ENCODE measurements at regions not wholly inside any gene's neighbourhood (a gene's known extent, or its start where the extent isn't known, plus 50 kb on each side); places are given as distances from the start of the nearest gene placed in this dataset.

GRCh38 chr13:72384186-72384823, 343.1 kb downstream of the MZT1 start:
- no peak overlapping the region for H3K4me3 ChIP-seq

GRCh38 chr13:72383646-72384045, 343.8 kb downstream of the MZT1 start:
- H3K9ac ChIP-seq (ENCODE audit: insufficient read depth in 1 of 2, low read length in 2 of 2), result no peak overlapping the region
- no peak overlapping the region for H3K27ac ChIP-seq (ENCODE audit: low read depth in 1 of 2, low read length in 1 of 2)
- H3K27me3 ChIP-seq (ENCODE audit: control insufficient read depth in 3 of 3, insufficient read depth in 3 of 3, low read length in 2 of 3), result no peaks in the 10 kb centered on the region
- no peak for ATAC-seq (ENCODE audit: insufficient read depth, low FRiP score)
- H3K36me3 ChIP-seq (ENCODE audit: control insufficient read depth in 4 of 4, insufficient read depth in 4 of 4, low read length in 4 of 4), result no peaks in the 10 kb centered on the region
- no peak overlapping the region for H3K4me3 ChIP-seq
- no peak for DNase-seq
- no peaks in the 10 kb centered on the region for H3K9me3 ChIP-seq (ENCODE audit: control insufficient read depth in 4 of 4, insufficient read depth in 3 of 4, low read length in 3 of 4)
- no peak for TF ChIP-seq CTCF (IDR thresholded peaks at IDR 0.05; ENCODE audit: control extremely low read depth, extremely low read depth)
- H3K4me1 ChIP-seq (ENCODE audit: control insufficient read depth in 5 of 5, insufficient read depth in 5 of 5, low read length in 5 of 5), result no peaks in the 10 kb centered on the region

More at GRCh38 chr13:72384186-72384823, 343.1 kb downstream of the MZT1 start:
- Histone ChIP-seq H3K9me3 (ENCODE audit: control insufficient read depth in 4 of 4, insufficient read depth in 3 of 4, low read length in 3 of 4) (no peaks in the 10 kb centered on the region), H3K9ac (ENCODE audit: insufficient read depth in 1 of 2, low read length in 2 of 2) (no peak overlapping the region), H3K36me3 (ENCODE audit: control insufficient read depth in 4 of 4, insufficient read depth in 4 of 4, low read length in 4 of 4) (no peaks in the 10 kb centered on the region), H3K27ac (ENCODE audit: low read depth in 1 of 2, low read length in 1 of 2) (no peak overlapping the region), H3K4me1 (ENCODE audit: control insufficient read depth in 5 of 5, insufficient read depth in 5 of 5, low read length in 5 of 5) (no peaks in the 10 kb centered on the region), H3K27me3 (ENCODE audit: control insufficient read depth in 3 of 3, insufficient read depth in 3 of 3, low read length in 2 of 3) (no peaks in the 10 kb centered on the region)
- peak in 2 of 3 donors; percentile 11 to 23 for DNase-seq
- WGBS, 2 donors, result 56 to 61% methylated on average over 4 of the region's 4 CpGs
- no peak for ATAC-seq (ENCODE audit: insufficient read depth, low FRiP score)
- no peak for TF ChIP-seq CTCF (IDR thresholded peaks at IDR 0.05; ENCODE audit: control extremely low read depth, extremely low read depth)

GRCh38 chr13:72379581-72379980, 347.8 kb downstream of the MZT1 start:
- TF ChIP-seq CTCF (IDR thresholded peaks at IDR 0.05; ENCODE audit: control extremely low read depth, extremely low read depth), result no peak
- Histone ChIP-seq H3K4me3 (no peak overlapping the region), H3K27ac (ENCODE audit: low read depth in 1 of 2, low read length in 1 of 2) (no peak overlapping the region), H3K9ac (ENCODE audit: insufficient read depth in 1 of 2, low read length in 2 of 2) (no peak overlapping the region), H3K4me1 (ENCODE audit: control insufficient read depth in 5 of 5, insufficient read depth in 5 of 5, low read length in 5 of 5) (no peaks in the 10 kb centered on the region), H3K27me3 (ENCODE audit: control insufficient read depth in 3 of 3, insufficient read depth in 3 of 3, low read length in 2 of 3) (no peaks in the 10 kb centered on the region), H3K9me3 (ENCODE audit: control insufficient read depth in 4 of 4, insufficient read depth in 3 of 4, low read length in 3 of 4) (peaks cover 0 to 2% (median 0%) of the 10 kb centered on the region in 4 donors), H3K36me3 (ENCODE audit: control insufficient read depth in 4 of 4, insufficient read depth in 4 of 4, low read length in 4 of 4) (no peaks in the 10 kb centered on the region)
- DNase-seq, result no peak
- WGBS, 2 donors, result 93 to 95% methylated on average over 4 of the region's 4 CpGs
- ATAC-seq (ENCODE audit: insufficient read depth, low FRiP score), result no peak

GRCh38 chr13:72368031-72368430, 359.4 kb downstream of the MZT1 start:
- no peak overlapping the region for H3K27ac ChIP-seq (ENCODE audit: low read depth in 1 of 2, low read length in 1 of 2)
- H3K9ac ChIP-seq (ENCODE audit: insufficient read depth in 1 of 2, low read length in 2 of 2), result no peak overlapping the region
- WGBS, 2 donors, result 10 to 12% methylated on average over 1 of the region's 1 CpG
- no peaks in the 10 kb centered on the region for H3K4me1 ChIP-seq (ENCODE audit: control insufficient read depth in 5 of 5, insufficient read depth in 5 of 5, low read length in 5 of 5)
- DNase-seq, result no peak
- H3K27me3 ChIP-seq (ENCODE audit: control insufficient read depth in 3 of 3, insufficient read depth in 3 of 3, low read length in 2 of 3), result no peaks in the 10 kb centered on the region
- H3K4me3 ChIP-seq, result no peak overlapping the region
- ATAC-seq (ENCODE audit: insufficient read depth, low FRiP score), result no peak
- no peaks in the 10 kb centered on the region for H3K36me3 ChIP-seq (ENCODE audit: control insufficient read depth in 4 of 4, insufficient read depth in 4 of 4, low read length in 4 of 4)
- no peak for TF ChIP-seq CTCF (IDR thresholded peaks at IDR 0.05; ENCODE audit: control extremely low read depth, extremely low read depth)
- no peaks in the 10 kb centered on the region for H3K9me3 ChIP-seq (ENCODE audit: control insufficient read depth in 4 of 4, insufficient read depth in 3 of 4, low read length in 3 of 4)
